COLO668 (cell line): ENCODE measurements at regions not wholly inside any gene's neighbourhood (a gene's known extent, or its start where the extent isn't known, plus 50 kb on each side); places are given as distances from the start of the nearest gene placed in this dataset.
"Not testable (repeated sequence)": the region's sequence is repeated elsewhere in the genome, so short reads cannot be mapped to it uniquely, and the experiment has no call there.

ENCODE experiments used
- DNase-seq: peaks from one replicate; lab custom pipeline; 2025; ENCODE audit not compliant: unreplicated experiment; lab: John Stamatoyannopoulos, UW

- not testable (repeated sequence) for DNase-seq
These were observed 551.9 kb upstream of the EYS start for GRCh38 chr6:66258731-66259487.

DNA sequence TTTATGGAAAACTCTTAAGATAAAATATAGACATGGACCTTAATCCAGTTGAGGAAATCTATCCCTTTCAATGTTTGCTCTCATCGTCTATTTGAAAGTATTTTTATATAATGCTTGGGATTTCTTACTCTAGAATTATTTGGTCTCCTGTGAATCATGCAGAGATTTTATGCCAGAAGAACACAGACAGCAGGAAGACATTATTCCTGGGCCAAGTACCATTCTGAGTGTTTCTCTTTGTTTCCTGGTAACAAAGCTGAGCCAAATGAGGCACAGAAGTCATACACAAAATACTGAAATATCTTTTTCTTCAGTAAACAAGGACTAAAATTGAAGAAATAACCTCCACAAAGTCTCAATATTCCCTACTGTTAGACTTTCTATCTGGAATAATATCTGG is 538.2 kb upstream of the EYS start:
- no peak for DNase-seq

GRCh38 chr6:66238851-66239250 is 531.8 kb upstream of the EYS start:
- no peak for DNase-seq

DNA sequence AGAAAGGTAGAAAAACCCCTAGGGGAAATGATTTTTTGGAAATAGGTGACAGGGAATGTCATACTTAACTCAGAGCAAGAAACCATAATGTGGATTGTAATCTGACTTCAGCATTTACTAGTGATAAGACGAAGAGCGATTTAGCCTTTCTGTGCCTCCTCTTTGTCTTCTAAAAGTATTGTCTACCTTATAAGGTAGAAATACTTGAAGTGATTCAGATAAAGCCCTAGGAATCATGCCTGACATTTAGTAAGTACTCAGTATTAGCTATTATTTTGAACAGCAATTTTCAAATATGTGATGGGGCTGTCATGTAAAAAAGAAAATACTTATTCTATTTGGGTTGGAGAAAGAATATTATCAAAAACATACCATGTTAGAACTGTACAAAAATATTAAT is 525.9 kb upstream of the EYS start:
- no peak for DNase-seq

- no peak for DNase-seq
These were observed 523.6 kb upstream of the EYS start for GRCh38 chr6:66230591-66230990.

DNA sequence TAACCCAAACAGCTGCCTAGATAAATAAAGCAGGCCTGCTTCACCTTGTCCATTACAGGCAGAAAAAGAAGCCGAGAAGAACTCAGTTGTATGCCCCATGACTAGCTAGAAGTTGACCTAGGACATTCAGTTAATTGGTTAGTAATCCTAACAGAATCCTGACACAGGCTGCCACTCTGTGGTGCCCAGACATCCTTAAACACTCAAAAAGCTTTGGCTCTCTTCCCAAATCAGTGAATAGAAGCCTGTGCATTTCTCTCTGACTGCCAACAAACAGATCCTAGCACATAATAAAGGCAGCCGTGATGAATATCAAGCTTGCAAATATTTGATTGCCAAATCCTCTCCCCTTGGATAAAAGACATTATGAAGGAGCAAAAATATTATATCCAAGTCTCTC is 519.1 kb upstream of the EYS start:
- DNase-seq: no peak

DNA sequence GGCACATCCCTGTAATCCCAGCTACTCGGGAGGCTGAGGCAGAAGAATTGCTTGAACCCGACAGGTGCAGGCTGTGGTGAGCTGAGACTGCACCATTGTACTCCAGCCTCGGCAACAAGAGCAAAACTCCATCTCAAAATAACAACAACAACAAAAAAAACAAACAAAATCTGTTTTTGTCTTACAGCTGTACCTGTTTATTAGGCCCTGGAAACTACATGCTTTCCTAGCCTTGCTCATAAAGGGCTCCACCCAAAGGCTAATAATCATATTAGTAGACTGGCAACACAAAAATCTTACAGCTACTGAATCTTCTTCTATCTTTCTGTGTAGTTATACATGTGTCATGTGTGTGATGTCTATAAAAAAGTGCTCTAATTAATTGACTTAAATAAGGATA is 503.9 kb upstream of the EYS start:
- DNase-seq: no peak

GRCh38 chr6:66200390-66200789 is 493.4 kb upstream of the EYS start:
- no peak for DNase-seq

DNA sequence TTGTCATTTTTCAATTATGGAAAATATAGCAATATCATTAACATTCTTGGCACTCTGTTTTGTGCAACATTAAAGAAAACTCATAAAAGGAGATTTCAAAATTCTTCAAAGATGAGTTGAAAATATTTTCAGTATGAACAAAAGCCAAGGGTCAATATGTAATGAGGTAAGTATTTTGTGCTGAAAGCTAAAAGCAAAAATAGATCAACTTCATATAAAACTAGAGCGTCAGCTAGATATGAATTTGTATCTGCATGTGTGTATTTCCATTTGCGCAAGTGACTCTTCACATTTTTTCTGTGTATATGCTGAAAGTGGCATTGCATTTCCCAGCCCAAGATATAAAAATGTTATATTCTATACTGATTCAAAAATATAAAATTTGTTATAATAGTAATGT is 492.1 kb upstream of the EYS start:
- DNase-seq: no peak

- DNase-seq: no peak
These were observed 491.1 kb upstream of the EYS start for GRCh38 chr6:66198062-66198624.

DNA sequence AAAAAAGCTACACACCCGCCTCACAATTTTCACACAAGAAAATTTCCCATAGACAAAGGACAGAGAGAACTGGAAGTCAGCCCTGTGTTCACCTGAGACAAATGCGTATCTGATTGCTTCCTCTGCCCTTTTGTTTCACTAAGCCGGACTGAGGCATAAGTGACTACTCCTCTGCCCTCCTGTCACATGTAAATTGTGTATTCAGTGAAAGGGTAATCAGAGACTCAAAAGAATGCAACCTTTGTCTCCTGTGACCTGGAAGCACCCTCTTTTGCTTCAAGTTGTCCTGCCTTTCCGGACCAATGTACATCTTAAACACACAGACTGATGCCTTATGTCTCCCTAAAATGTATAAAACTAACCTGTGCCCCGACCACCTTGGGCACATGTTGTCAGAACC is 483.8 kb upstream of the EYS start:
- DNase-seq: no peak

DNA sequence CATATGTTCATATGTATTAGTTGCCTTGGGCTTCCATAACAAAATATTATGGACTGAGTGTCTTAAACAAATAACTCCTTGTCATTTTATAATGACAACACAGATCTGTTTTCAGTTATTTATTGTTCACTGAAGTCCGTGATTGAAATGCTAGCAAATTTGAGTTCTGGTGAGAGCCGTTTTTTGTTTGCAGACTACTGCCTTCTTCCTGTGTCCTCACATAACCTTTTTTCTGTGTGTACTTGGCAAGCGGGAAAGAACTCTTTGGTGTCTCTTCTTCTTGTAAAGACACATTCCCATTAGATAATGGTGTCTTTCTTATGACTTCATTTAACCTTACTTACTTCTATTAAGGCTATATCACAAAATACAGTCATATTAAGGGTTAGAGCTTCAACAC is 482.9 kb upstream of the EYS start:
- DNase-seq: no peak

- DNase-seq: no peak
These were observed 479.7 kb upstream of the EYS start for GRCh38 chr6:66186756-66187155.

- DNase-seq: no peak
These were observed 477.1 kb upstream of the EYS start for GRCh38 chr6:66184091-66184490.

GRCh38 chr6:66179361-66179760 is 472.3 kb upstream of the EYS start:
- DNase-seq: no peak

DNA sequence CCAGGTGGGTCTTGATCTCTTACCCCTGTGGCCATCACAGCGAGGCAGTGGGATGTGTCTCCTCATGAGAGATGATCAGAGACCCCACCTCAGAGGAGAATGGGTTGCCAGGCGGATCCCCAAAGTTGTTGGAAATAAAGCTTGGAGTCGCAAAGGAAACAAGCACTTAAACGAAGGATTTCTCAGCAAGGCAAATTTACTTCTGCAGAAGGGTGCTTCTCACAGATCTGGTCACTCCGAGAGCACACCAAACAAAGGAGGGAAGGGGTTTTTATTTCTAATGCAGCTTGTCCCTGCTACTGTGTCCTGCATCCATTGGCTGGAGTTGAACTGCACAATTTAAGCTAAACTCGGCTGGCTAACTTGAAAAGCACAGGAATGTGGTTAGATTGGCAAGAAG is 466.6 kb upstream of the EYS start:
- DNase-seq: no peak

DNA sequence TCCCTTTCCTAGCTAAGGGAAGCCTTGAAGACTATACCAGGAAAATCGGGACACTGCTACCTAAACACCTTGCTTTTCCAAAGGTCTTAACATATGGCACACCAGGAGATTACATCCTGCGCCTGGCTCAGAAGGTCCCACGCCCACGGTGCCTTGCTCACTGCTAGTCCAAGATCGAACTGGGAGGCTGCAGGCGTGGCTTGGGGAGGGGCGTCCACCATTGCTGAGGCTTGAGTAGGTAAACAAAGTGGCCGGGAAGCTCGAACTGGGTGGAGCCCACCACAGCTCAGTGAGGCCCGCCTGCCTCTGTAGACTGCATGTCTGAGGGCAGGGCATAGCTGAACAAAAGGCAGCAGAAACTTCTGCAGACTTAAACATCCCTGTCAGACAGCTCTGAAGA is 459.7 kb upstream of the EYS start:
- not testable (repeated sequence) for DNase-seq

GRCh38 chr6:66161546-66162108 is 454.6 kb upstream of the EYS start:
- no peak for DNase-seq

- no peak for DNase-seq
These were observed 452.9 kb upstream of the EYS start for GRCh38 chr6:66159937-66160336.

DNA sequence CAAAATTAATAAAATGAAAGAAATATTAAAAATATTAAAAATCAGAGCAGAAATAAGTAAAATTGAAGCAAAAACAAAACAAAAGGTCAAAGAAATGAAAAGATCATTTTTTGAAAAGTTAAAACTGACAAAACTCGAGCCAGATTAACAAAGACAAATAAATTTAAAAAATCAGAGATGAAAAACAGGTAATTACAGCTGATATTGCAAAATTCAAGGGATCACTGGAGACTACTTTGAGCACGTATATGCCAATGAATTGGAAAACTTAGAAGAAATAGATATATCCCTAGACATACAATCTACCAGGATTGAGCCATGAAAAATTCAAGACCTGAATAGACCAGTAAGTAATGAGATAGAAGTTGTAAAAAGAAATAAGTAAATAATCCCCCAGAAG is 446.2 kb upstream of the EYS start:
- no peak for DNase-seq

DNA sequence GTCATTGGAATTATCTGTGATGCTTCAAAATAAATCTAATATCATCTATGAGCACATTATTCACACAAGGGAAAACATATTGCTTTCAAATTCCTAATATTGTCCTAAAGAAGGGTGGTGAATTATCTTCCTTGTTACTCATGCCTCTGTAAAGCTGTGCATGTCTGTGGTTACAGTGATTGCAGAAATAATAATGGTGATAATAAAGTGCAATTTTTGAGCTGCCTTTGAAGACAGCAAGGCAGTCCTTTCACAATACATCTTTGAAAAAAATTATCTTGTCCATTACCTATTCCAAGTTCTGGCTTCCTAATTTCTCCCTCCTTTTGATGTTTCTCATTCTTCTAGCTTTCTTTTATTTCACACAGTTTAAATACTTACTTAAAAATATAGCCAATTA is 442.1 kb upstream of the EYS start:
- DNase-seq: no peak

DNA sequence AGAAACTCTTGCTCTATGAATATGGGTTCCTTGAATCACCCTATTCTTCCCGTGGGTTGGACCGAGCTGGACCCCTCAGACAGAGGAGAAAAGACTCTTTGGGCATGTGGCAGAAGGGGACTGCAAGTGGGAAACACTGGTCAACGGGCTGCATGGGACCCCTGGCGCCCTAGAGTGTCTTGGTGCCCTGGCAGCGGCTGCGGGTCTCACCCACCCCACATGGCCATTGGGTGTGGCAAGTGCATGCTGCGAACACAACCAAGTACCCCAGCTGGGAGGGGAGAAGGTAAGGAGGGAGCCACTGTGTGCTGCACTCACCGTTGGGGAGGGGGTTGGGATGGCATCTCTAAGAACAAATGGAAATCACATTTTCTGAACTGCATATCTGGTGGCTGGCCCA is 438.8 kb upstream of the EYS start:
- no peak for DNase-seq

DNA sequence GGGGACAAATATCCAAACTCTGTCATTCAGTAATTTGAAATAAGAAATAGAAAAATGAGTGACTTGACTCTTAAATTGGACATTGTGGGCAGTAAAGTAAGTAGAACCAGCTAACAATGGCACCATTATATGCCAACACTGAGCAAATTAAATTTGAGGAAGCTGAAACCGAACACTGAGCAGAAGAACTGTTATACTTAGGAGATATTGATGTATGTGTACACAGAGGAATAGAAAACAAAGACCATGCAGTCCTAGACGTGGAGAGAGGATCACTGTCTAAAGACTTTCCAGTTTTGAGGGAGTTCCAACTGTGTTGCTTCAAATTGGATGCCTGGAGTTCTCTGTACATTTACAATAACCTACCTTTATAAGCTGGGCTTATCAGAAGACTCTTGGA is 427.0 kb upstream of the EYS start:
- DNase-seq: no peak
